Loucy (cell line): ENCODE measurements at regions not wholly inside any gene's neighbourhood (a gene's known extent, or its start where the extent isn't known, plus 50 kb on each side); places are given as distances from the start of the nearest gene placed in this dataset.

Source experiments
- H2AFZ ChIP-seq: fragments of 200-600 bp; sonication (generic); 2 replicates; pipeline ENCODE4 v1.6.0; 2016; ENCODE audit warnings: antibody characterized with exemption, mild to moderate bottlenecking, low read length, moderate library complexity
- H3F3A ChIP-seq: fragments of 200-600 bp; 2 replicates; pipeline ENCODE4 v1.6.0; 2016; ENCODE audit warnings: antibody characterized with exemption, low read depth, mild to moderate bottlenecking
- H3K27me3 ChIP-seq: fragments of 200-600 bp; sonication (generic); 2 replicates; pipeline ENCODE4 v1.6.1; 2014; ENCODE audit warnings: low read length, mild to moderate bottlenecking; ENCODE audit not compliant: insufficient read depth, poor library complexity, severe bottlenecking
- H3K36me3 ChIP-seq: fragments of 200-600 bp; sonication (generic); 2 replicates; pipeline ENCODE4 v1.6.1; 2016; ENCODE audit warnings: low read length; ENCODE audit not compliant: insufficient read depth
- H3K4me1 ChIP-seq: fragments of 200-600 bp; sonication (generic); 2 replicates; pipeline ENCODE4 v1.5.1; 2014; ENCODE audit warnings: low read length, mild to moderate bottlenecking; ENCODE audit not compliant: insufficient read depth, poor library complexity, severe bottlenecking
- H3K4me2 ChIP-seq: fragments of 200-600 bp; sonication (generic); 2 replicates; pipeline ENCODE4 v1.6.0; 2014; ENCODE audit warnings: antibody characterized with exemption, low read length, low read depth, mild to moderate bottlenecking; ENCODE audit not compliant: poor library complexity, severe bottlenecking
- H3K4me3 ChIP-seq: fragments of 200-600 bp; sonication (generic); 2 replicates; pipeline ENCODE4 v1.5.1; 2014; ENCODE audit warnings: low read length, mild to moderate bottlenecking, mixed read lengths; ENCODE audit not compliant: poor library complexity, severe bottlenecking
- H3K79me2 ChIP-seq: fragments of 200-600 bp; sonication (generic); 2 replicates; pipeline ENCODE4 v1.6.1; 2014; ENCODE audit warnings: low read length; ENCODE audit not compliant: insufficient read depth
- H3K9ac ChIP-seq: fragments of 200-600 bp; sonication (generic); 2 replicates; pipeline ENCODE4 v1.6.0; 2014; ENCODE audit warnings: mild to moderate bottlenecking, low read depth, low read length, moderate library complexity; ENCODE audit not compliant: poor library complexity, severe bottlenecking
- H3K9me2 ChIP-seq: fragments of 200-600 bp; sonication (generic); replicated peaks from 2 replicates; pipeline ENCODE4 v1.6.1; 2016; ENCODE audit warnings: low read depth, low read length, mixed read lengths
- H3K9me3 ChIP-seq: fragments of 200-600 bp; sonication (generic); 2 replicates; pipeline ENCODE4 v1.6.1; 2014; ENCODE audit warnings: mild to moderate bottlenecking, antibody characterized with exemption, low read length, low read depth; ENCODE audit not compliant: insufficient read depth
- H4K20me1 ChIP-seq: fragments of 200-600 bp; sonication (generic); 2 replicates; pipeline ENCODE4 v1.6.0; 2014; ENCODE audit warnings: antibody characterized with exemption, low read length, mild to moderate bottlenecking; ENCODE audit not compliant: insufficient read depth, poor library complexity, severe bottlenecking
- EZH2phosphoT487 ChIP-seq: fragments of 200-600 bp; IDR thresholded peaks from 2 replicates; pipeline ENCODE4 v1.6.1; 2018; ENCODE audit warnings: antibody characterized with exemption, mild to moderate bottlenecking, moderate library complexity, borderline replicate concordance
- TF ChIP-seq, protein P1 (sequence below): fragments of 200-600 bp; sonication (generic); conservative IDR thresholded peaks from 2 replicates; pipeline ENCODE4 v1.5.1; 2014; ENCODE audit warnings: mild to moderate bottlenecking, antibody characterized with exemption, low read length

DNA sequence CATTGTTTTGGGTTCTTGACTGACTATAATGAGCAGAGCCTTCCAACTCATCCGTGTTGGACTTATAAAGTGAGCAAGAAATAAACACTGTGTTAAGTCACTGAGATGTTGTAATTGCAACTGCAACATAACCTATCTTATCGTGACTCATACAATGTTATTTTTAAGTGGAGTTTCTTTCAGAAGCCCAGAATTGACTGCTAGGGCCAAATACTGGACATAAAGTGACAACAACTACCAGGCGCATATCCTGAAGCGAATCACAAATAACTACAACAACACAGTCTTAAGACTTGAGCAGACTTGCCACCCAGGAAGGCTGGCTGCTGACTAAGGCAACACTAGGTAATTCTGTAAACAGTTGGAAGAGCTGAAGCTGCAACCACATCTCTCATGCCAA lies 326.6 kb downstream of the COL12A1 start:
- H3K9ac ChIP-seq, result no peak overlapping the region
- no peak for TF ChIP-seq EZH2phosphoT487
- TF ChIP-seq, protein P1, sequence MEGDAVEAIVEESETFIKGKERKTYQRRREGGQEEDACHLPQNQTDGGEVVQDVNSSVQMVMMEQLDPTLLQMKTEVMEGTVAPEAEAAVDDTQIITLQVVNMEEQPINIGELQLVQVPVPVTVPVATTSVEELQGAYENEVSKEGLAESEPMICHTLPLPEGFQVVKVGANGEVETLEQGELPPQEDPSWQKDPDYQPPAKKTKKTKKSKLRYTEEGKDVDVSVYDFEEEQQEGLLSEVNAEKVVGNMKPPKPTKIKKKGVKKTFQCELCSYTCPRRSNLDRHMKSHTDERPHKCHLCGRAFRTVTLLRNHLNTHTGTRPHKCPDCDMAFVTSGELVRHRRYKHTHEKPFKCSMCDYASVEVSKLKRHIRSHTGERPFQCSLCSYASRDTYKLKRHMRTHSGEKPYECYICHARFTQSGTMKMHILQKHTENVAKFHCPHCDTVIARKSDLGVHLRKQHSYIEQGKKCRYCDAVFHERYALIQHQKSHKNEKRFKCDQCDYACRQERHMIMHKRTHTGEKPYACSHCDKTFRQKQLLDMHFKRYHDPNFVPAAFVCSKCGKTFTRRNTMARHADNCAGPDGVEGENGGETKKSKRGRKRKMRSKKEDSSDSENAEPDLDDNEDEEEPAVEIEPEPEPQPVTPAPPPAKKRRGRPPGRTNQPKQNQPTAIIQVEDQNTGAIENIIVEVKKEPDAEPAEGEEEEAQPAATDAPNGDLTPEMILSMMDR, result no peak
- no peaks in the 10 kb centered on the region for H3K4me1 ChIP-seq
- no peak overlapping the region for H3K4me3 ChIP-seq
- no peaks in the 10 kb centered on the region for H3K36me3 ChIP-seq
- no peaks in the 10 kb centered on the region for H4K20me1 ChIP-seq
- H3K27me3 ChIP-seq, result no peaks in the 10 kb centered on the region
- H3K4me2 ChIP-seq, result no peak overlapping the region
- H3F3A ChIP-seq, result no peaks in the 10 kb centered on the region
- H2AFZ ChIP-seq, result no peak overlapping the region
- no peaks in the 10 kb centered on the region for H3K79me2 ChIP-seq
- H3K9me3 ChIP-seq, result no peaks in the 10 kb centered on the region
- H3K9me2 ChIP-seq, result no peaks in the 10 kb centered on the region

DNA sequence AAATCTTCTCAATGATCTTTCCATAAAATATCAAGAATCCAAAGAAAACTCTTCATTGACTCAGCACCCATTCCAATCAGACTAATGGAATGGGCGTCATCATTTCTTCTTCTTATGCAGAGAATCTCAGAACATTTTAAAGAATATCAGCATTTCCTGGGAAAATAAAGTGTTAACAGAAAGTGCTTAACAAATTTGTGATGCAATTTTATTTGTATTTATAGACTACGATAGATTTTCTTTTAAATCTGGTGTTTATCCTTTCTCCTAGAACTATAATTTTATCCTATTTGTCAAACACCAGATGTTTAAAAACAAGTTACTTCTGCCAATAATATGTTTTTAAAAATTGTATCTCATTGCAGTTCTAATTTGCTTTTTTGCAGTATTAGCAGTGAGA lies 330.7 kb downstream of the COL12A1 start:
- H3K27me3 ChIP-seq, result no peaks in the 10 kb centered on the region
- H2AFZ ChIP-seq, result no peak overlapping the region
- no peaks in the 10 kb centered on the region for H3F3A ChIP-seq
- peaks cover 3% of the 10 kb centered on the region; the same call in 1 of the 2 replicates for H3K9me3 ChIP-seq
- no peaks in the 10 kb centered on the region for H4K20me1 ChIP-seq
- H3K4me2 ChIP-seq, result no peak overlapping the region
- no peak overlapping the region for H3K4me3 ChIP-seq
- no peaks in the 10 kb centered on the region for H3K36me3 ChIP-seq
- no peaks in the 10 kb centered on the region for H3K9me2 ChIP-seq
- H3K79me2 ChIP-seq, result no peaks in the 10 kb centered on the region
- TF ChIP-seq, protein P1, result no peak
- TF ChIP-seq EZH2phosphoT487, result no peak
- no peak overlapping the region for H3K9ac ChIP-seq
- no peaks in the 10 kb centered on the region for H3K4me1 ChIP-seq

DNA sequence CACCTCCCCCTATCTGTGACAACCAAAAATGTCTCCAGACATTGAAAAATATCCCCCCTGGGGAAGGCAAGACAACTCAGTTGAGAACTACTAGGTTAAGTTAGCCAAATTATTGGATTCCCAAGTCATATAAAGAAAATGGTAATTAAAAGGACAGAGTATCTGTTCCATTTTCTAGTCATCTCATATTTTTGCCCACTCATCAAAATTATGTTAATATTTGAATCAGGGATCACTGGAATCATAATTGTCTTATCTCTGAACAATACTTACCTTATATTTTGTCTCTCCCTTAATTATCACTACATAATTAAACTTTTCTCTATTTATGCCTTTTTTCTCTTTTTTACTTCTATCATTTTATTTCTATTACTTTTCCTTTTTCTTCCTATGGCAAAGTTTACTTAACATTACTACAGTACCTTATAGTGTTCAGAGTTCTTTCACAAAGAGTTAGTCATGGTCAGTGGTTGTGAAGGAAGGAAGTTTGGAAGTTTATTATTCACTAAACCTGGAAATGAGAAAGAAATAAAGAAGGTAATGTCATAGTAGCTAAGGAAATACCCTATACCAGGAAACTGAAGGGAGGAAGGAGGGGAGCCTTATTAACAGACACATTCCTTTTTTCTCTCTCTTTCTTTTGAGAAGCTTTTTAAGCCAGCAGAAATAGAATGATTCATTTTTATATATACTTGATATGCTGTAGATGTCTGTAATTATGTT lies 332.9 kb downstream of the COL12A1 start:
- Histone ChIP-seq H3K9me2 (no peaks in the 10 kb centered on the region), H3K4me3 (no peak overlapping the region), H3K9ac (no peak overlapping the region), H3K79me2 (no peaks in the 10 kb centered on the region), H3K4me1 (no peaks in the 10 kb centered on the region), H3K9me3 (peaks cover 3% of the 10 kb centered on the region; the same call in 1 of the 2 replicates), H3F3A (no peaks in the 10 kb centered on the region), H3K36me3 (no peaks in the 10 kb centered on the region), H3K27me3 (no peaks in the 10 kb centered on the region), H4K20me1 (no peaks in the 10 kb centered on the region), H2AFZ (no peak overlapping the region), H3K4me2 (no peak overlapping the region)
- TF ChIP-seq, protein P1, result no peak
- TF ChIP-seq EZH2phosphoT487, result no peak
